B cell (primary cell): ENCODE measurements at regions not wholly inside any gene's neighbourhood (a gene's known extent, or its start where the extent isn't known, plus 50 kb on each side); places are given as distances from the start of the nearest gene placed in this dataset.

Experiments
- ATAC-seq: fragments of 200-7000 bp; cut with Tn5 transposase; one replicate; pipeline ENCODE4 v1.10.0; 2021; ENCODE audit warnings: low read depth, mild to moderate bottlenecking, moderate number of reproducible peaks, moderate library complexity
- CTCF ChIA-PET: fragments of 350-600 bp; sonication (Branson Sonifier 250); formaldehyde crosslinking; loops from one replicate; lab custom pipeline; 2021; ENCODE audit warnings: antibody characterized with exemption, inconsistent platforms; lab: Charles Lee
- POLR2A ChIA-PET: fragments of 350-600 bp; sonication (Branson Sonifier 250); formaldehyde crosslinking; loops from one replicate; lab custom pipeline; 2021; ENCODE audit warnings: antibody characterized with exemption; lab: Charles Lee
- DNase-seq: peaks from one replicate; pipeline ENCODE4 v3.0.0; 2013
- H2AFZ ChIP-seq: 2 replicates; pipeline ENCODE4 v1.6.1; 2012; ENCODE audit warnings: mild to moderate bottlenecking, low read depth, low read length; ENCODE audit not compliant: insufficient read depth, poor library complexity, severe bottlenecking
- H3K27ac ChIP-seq, 2 donors: 1 replicate in 1 of 2; 2 replicates in 1 of 2; pipeline ENCODE4 v1.5.1; 2012 to 2013; ENCODE audit warnings: low read length in 2 of 2, mild to moderate bottlenecking in 2 of 2, moderate library complexity in 1 of 2
- H3K27me3 ChIP-seq, 4 experiments: fragments of 200-600 bp in 1 of 4; sonication (generic) in 1 of 4; replicated peaks in 1 of 4; 1 replicate in 2 of 4; 2 replicates in 2 of 4; pipeline versions ENCODE4 v1.6.1 to v1.7.0; 2013 to 2016; ENCODE audit warnings: low read length in 3 of 4, mild to moderate bottlenecking in 2 of 4, mixed read lengths in 1 of 4, moderate library complexity in 1 of 4; ENCODE audit not compliant: insufficient read depth in 4 of 4, control insufficient read depth in 3 of 4; ENCODE audit errors: control extremely low read depth in 1 of 4
- H3K36me3 ChIP-seq, 2 experiments: replicated peaks in 1 of 2; 1 replicate in 1 of 2; 2 replicates in 1 of 2; pipeline versions ENCODE4 v1.6.1 to v1.7.1; 2013; ENCODE audit warnings: low read length in 1 of 2; ENCODE audit not compliant: insufficient read depth in 2 of 2, control insufficient read depth in 1 of 2; ENCODE audit errors: control extremely low read depth in 1 of 2, extremely low read depth in 1 of 2
- H3K4me1 ChIP-seq, 2 donors: fragments of 200-600 bp in 1 of 2; sonication (generic) in 1 of 2; 1 replicate in 1 of 2; 2 replicates in 1 of 2; pipeline versions ENCODE4 v1.5.1 to v1.6.1; 2013 to 2017; ENCODE audit warnings: low read length in 2 of 2; ENCODE audit not compliant: control insufficient read depth in 2 of 2, insufficient read depth in 2 of 2
- H3K4me2 ChIP-seq: replicated peaks from 2 replicates; pipeline ENCODE3; 2012; ENCODE audit warnings: mild to moderate bottlenecking, low read depth, low read length; ENCODE audit not compliant: poor library complexity, severe bottlenecking
- H3K4me3 ChIP-seq, 5 experiments: fragments of 200-600 bp in 1 of 5; sonication (generic) in 1 of 5; 1 replicate in 3 of 5; 2 replicates in 2 of 5; pipeline versions ENCODE4 v1.5.1 to v1.7.0; 2011 to 2016; ENCODE audit warnings: low read length in 4 of 5, mild to moderate bottlenecking in 4 of 5, low read depth in 2 of 5, control low read depth in 1 of 5, moderate library complexity in 1 of 5; ENCODE audit not compliant: insufficient read depth in 1 of 5; ENCODE audit errors: control extremely low read depth in 1 of 5, extremely low read depth in 1 of 5
- H3K79me2 ChIP-seq: fragments of 200-600 bp; sonication (generic); one replicate; pipeline ENCODE4 v1.6.0; 2016; ENCODE audit warnings: low read length; ENCODE audit not compliant: control insufficient read depth, insufficient read depth
- H3K9ac ChIP-seq: fragments of 200-600 bp; sonication (generic); 2 replicates; pipeline ENCODE4 v1.6.1; 2017; ENCODE audit warnings: mild to moderate bottlenecking, low read length, moderate library complexity
- H3K9me3 ChIP-seq, 3 donors: one replicate each; pipeline versions ENCODE4 v1.6.1 to v1.7.1; 2013; ENCODE audit warnings: low read length in 2 of 3; ENCODE audit not compliant: control insufficient read depth in 2 of 3, insufficient read depth in 1 of 3; ENCODE audit errors: control extremely low read depth in 1 of 3
- H4K20me1 ChIP-seq: 2 replicates; pipeline ENCODE4 v1.6.0; 2012; ENCODE audit warnings: mild to moderate bottlenecking, low read length; ENCODE audit not compliant: insufficient read depth, control insufficient read depth, poor library complexity, severe bottlenecking
- H3K27ac Mint-ChIP-seq: one replicate; pipeline ENCODE4 v1.8.0; 2021; ENCODE audit warnings: mixed read lengths
- H3K27me3 Mint-ChIP-seq: one replicate; pipeline ENCODE4 v1.8.0; 2021; ENCODE audit warnings: mixed read lengths
- H3K4me1 Mint-ChIP-seq: one replicate; pipeline ENCODE4 v1.8.0; 2021; ENCODE audit warnings: mixed read lengths
- H3K4me3 Mint-ChIP-seq: one replicate; pipeline ENCODE4 v1.8.0; 2021; ENCODE audit warnings: mixed read lengths
- H3K9me3 Mint-ChIP-seq: one replicate; pipeline ENCODE4 v1.8.0; 2022; ENCODE audit warnings: mixed read lengths; ENCODE audit not compliant: insufficient read depth
- EZH2 ChIP-seq: IDR thresholded peaks from 2 replicates; pipeline ENCODE4 v1.6.1; 2012; ENCODE audit warnings: borderline replicate concordance, low read depth, mild to moderate bottlenecking, moderate library complexity, low read length; ENCODE audit not compliant: insufficient read depth, poor library complexity, severe bottlenecking
- WGBS: methylation state at CpG from one replicate; pipeline ENCODE4 v1.1.5; 2013; ENCODE audit warnings: missing lambda C conversion rate; ENCODE audit not compliant: insufficient coverage; 5-methylcytosine and 5-hydroxymethylcytosine counted together
- intact Hi-C: fragments of 100-400 bp; cut with micrococcal nuclease; formaldehyde crosslinking; loops from one replicate; pipeline ENCODE4 v1.10.0; 2022
- TF ChIP-seq, protein P1 (sequence below): fragments of 200-600 bp; IDR thresholded peaks from one replicate; pipeline ENCODE4 v1.8.0; 2022; ENCODE audit warnings: antibody characterized with exemption, mild to moderate bottlenecking

- TF ChIP-seq, protein P1, sequence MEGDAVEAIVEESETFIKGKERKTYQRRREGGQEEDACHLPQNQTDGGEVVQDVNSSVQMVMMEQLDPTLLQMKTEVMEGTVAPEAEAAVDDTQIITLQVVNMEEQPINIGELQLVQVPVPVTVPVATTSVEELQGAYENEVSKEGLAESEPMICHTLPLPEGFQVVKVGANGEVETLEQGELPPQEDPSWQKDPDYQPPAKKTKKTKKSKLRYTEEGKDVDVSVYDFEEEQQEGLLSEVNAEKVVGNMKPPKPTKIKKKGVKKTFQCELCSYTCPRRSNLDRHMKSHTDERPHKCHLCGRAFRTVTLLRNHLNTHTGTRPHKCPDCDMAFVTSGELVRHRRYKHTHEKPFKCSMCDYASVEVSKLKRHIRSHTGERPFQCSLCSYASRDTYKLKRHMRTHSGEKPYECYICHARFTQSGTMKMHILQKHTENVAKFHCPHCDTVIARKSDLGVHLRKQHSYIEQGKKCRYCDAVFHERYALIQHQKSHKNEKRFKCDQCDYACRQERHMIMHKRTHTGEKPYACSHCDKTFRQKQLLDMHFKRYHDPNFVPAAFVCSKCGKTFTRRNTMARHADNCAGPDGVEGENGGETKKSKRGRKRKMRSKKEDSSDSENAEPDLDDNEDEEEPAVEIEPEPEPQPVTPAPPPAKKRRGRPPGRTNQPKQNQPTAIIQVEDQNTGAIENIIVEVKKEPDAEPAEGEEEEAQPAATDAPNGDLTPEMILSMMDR = no peak
- TF ChIP-seq EZH2 = no peak
- Histone ChIP-seq H3K27ac (no peak overlapping the region), H2AFZ (no peak overlapping the region), H3K4me1 (no peaks in the 10 kb centered on the region), H3K4me3 (no peak overlapping the region), H3K27me3 (no peaks in the 10 kb centered on the region), H3K36me3 (no peaks in the 10 kb centered on the region), H4K20me1 (no peaks in the 10 kb centered on the region), H3K79me2 (no peaks in the 10 kb centered on the region), H3K4me2 (no peak overlapping the region), H3K9ac (no peak overlapping the region), H3K9me3 (no peaks in the 10 kb centered on the region)
- WGBS = 100% methylated on average over 2 of the region's 5 CpGs
- no peaks in the 10 kb centered on the region for H3K4me1 Mint-ChIP-seq
- intact Hi-C loops = no loop called here
- POLR2A ChIA-PET = no interaction called here
- ATAC-seq = no peak
- CTCF ChIA-PET = no interaction called here
- H3K27me3 Mint-ChIP-seq = no peaks in the 10 kb centered on the region
- DNase-seq = no peak
- H3K27ac Mint-ChIP-seq = no peak overlapping the region
- no peaks in the 10 kb centered on the region for H3K9me3 Mint-ChIP-seq
- no peak overlapping the region for H3K4me3 Mint-ChIP-seq
Measured at GRCh38 chr21:18741954-18742353, 338.4 kb upstream of the TMPRSS15 start.

- no peak for DNase-seq
- Histone ChIP-seq H3K4me2 (no peak overlapping the region), H3K9me3 (no peaks in the 10 kb centered on the region), H3K27me3 (no peaks in the 10 kb centered on the region), H3K4me1 (no peaks in the 10 kb centered on the region), H3K4me3 (no peak overlapping the region), H3K36me3 (no peaks in the 10 kb centered on the region), H3K27ac (no peak overlapping the region), H3K79me2 (no peaks in the 10 kb centered on the region), H2AFZ (no peak overlapping the region), H4K20me1 (no peaks in the 10 kb centered on the region), H3K9ac (no peak overlapping the region)
- Mint-ChIP-seq H3K27me3 (no peaks in the 10 kb centered on the region), H3K4me3 (no peak overlapping the region), H3K27ac (no peak overlapping the region), H3K4me1 (no peaks in the 10 kb centered on the region), H3K9me3 (no peaks in the 10 kb centered on the region)
- TF ChIP-seq, protein P1 = no peak
- no peak for TF ChIP-seq EZH2
- intact Hi-C loops = no loop called here
- ChIA-PET POLR2A (no interaction called here), CTCF (no interaction called here)
- ATAC-seq = no peak
- WGBS = no CpG with 5 or more reads among the region's 1 CpG
Measured at GRCh38 chr21:18743531-18743930, 339.9 kb upstream of the TMPRSS15 start.
